ENCODE measurements at regions not wholly inside any gene's neighbourhood (a gene's known extent, or its start where the extent isn't known, plus 50 kb on each side); places are given as distances from the start of the nearest gene placed in this dataset.
"Not testable (repeated sequence)": the region's sequence is repeated elsewhere in the genome, so short reads cannot be mapped to it uniquely, and the experiment has no call there.

DNA sequence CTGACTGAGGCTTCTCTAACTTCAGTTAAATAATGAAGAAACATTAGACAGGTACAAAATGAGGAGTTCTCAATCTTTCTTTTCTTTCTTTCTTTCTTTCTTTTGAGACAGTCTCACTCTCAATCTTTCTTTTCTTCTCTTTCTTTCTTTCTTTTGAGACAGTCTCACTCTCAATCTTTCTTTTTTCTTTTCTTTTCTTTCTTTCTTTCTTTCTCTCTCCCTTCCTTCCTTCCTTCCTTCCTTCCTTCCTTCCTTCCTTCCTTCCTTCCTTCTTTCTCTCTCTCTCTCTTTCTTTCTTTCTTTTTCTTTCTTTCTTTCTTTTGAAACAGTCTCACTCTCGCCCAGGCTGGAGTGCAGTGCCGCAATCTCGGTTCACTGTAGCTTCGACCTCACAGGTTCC, 287.7 kb downstream of the FBXO8 start:
- TF ChIP-seq POLR2A, EP300, POLR2AphosphoS5 (IDR thresholded peaks at IDR 0.05): not testable (repeated sequence)
- TF ChIP-seq, protein P1, sequence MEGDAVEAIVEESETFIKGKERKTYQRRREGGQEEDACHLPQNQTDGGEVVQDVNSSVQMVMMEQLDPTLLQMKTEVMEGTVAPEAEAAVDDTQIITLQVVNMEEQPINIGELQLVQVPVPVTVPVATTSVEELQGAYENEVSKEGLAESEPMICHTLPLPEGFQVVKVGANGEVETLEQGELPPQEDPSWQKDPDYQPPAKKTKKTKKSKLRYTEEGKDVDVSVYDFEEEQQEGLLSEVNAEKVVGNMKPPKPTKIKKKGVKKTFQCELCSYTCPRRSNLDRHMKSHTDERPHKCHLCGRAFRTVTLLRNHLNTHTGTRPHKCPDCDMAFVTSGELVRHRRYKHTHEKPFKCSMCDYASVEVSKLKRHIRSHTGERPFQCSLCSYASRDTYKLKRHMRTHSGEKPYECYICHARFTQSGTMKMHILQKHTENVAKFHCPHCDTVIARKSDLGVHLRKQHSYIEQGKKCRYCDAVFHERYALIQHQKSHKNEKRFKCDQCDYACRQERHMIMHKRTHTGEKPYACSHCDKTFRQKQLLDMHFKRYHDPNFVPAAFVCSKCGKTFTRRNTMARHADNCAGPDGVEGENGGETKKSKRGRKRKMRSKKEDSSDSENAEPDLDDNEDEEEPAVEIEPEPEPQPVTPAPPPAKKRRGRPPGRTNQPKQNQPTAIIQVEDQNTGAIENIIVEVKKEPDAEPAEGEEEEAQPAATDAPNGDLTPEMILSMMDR (IDR thresholded peaks at IDR 0.05) = not testable (repeated sequence)
